GM23338 (cell line): ENCODE measurements at regions not wholly inside any gene's neighbourhood (a gene's known extent, or its start where the extent isn't known, plus 50 kb on each side); places are given as distances from the start of the nearest gene placed in this dataset.

Experiments used
- CREB1 ChIP-seq: fragments of 250-450 bp; sonication (Bioruptor Pico); IDR thresholded peaks from 2 replicates; pipeline ENCODE4 v1.5.0; 2020; ENCODE audit warnings: low read depth, mild to moderate bottlenecking, moderate library complexity
- CTCF ChIP-seq, 2 experiments: fragments of 200-600 bp in 1 of 2; sonication (generic) in 1 of 2; conservative IDR thresholded peaks; 2 replicates each; pipeline versions ENCODE4 v1.5.1 to v1.6.1; 2016 to 2017; ENCODE audit warnings: antibody characterized with exemption in 2 of 2, low read depth in 2 of 2, mild to moderate bottlenecking in 2 of 2, moderate library complexity in 1 of 2
- ETS1 ChIP-seq: IDR thresholded peaks from 2 replicates; pipeline ENCODE4 v1.6.1; 2016; ENCODE audit warnings: antibody characterized with exemption
- EZH2 ChIP-seq: fragments of 200-600 bp; sonication (generic); IDR thresholded peaks from one replicate; pipeline ENCODE4 v1.8.0; 2017; ENCODE audit warnings: antibody characterized with exemption, mild to moderate bottlenecking, low read depth; ENCODE audit not compliant: unreplicated experiment
- EZH2phosphoT487 ChIP-seq: fragments of 200-600 bp; sonication (generic); IDR thresholded peaks from one replicate; pipeline ENCODE4 v1.8.1; 2018; ENCODE audit warnings: antibody characterized with exemption; ENCODE audit not compliant: unreplicated experiment
- JUNB ChIP-seq: IDR thresholded peaks from one replicate; pipeline ENCODE4 v1.6.1; 2016; ENCODE audit warnings: antibody characterized with exemption; ENCODE audit not compliant: unreplicated experiment
- POLR2AphosphoS5 ChIP-seq: IDR thresholded peaks from 2 replicates; pipeline ENCODE4 v1.6.1; 2016; ENCODE audit warnings: antibody characterized with exemption, low read depth
- REST ChIP-seq: IDR thresholded peaks from one replicate; pipeline ENCODE4 v1.6.1; 2018; ENCODE audit warnings: antibody characterized with exemption; ENCODE audit not compliant: unreplicated experiment
- ZNF114 ChIP-seq: fragments of 250-450 bp; sonication (Bioruptor Pico); IDR thresholded peaks from 2 replicates; pipeline ENCODE4 v1.5.0; 2020; ENCODE audit warnings: mild to moderate bottlenecking, moderate library complexity

GRCh38 chr4:181643466-181643865 lies 599.7 kb upstream of the TENM3 start:
- no peak for TF ChIP-seq CTCF (conservative IDR thresholded peaks at IDR 0.05; ENCODE audit: low read depth in 2 of 2)
- no peak for TF ChIP-seq EZH2
- TF ChIP-seq JUNB: no peak
- no peak for TF ChIP-seq CREB1 (CRISPR knock-in tag)
- no peak for TF ChIP-seq POLR2AphosphoS5
- no peak for TF ChIP-seq EZH2phosphoT487
- TF ChIP-seq ETS1: no peak
- no peak for TF ChIP-seq REST
- no peak for TF ChIP-seq ZNF114 (CRISPR knock-in tag)
